HG03097 (cell line): ENCODE measurements at regions not wholly inside any gene's neighbourhood (a gene's known extent, or its start where the extent isn't known, plus 50 kb on each side); places are given as distances from the start of the nearest gene placed in this dataset.

Experiments
- ATAC-seq: cut with Tn5 transposase; IDR thresholded peaks from one replicate; pipeline ENCODE4 v1.9.1; 2021; ENCODE audit not compliant: unreplicated experiment, low FRiP score

DNA sequence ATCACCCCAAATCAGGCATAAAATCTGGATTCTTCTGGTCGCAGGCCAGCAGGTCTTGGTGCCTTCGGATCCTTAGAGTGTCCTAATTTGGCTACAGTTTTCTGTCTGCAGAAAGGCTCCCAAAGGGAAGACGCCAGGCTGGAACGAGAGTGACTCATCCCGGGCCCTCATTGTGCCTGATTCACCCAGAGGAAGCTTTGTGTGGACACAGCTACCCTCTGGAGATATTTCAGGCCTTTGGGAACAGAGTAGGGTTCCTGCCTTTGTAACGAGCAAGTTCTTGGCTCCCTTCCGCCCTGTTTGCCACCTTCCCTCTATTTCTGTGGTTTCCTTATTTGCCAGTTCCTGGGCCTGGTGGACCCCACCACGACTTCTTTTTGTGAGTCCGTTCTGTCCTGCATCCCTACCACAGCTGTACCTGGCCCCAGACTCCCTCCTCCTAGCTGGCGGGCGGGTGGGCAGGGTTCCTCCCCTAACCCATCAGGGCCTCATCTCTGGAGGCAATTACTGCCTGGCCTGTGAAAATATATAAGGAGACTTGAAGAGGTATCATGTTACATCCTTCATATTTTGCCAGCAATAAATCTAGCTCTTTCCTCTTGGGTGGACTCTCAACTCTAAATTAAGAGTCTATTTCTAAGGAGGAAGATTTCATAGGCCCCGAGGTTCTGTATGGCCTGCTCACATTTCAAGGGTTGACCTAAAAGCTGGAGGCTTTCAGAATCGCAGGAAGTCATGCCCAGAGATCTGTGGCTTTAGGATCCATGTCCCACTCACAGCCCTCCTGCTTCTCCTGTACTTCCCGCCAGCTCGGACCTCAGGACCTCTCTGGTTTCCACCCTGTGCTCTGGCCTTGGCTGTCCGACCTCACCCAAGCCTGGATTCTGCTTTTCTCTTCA lies 219.2 kb upstream of the ZNF32 start:
- no peak for ATAC-seq

DNA sequence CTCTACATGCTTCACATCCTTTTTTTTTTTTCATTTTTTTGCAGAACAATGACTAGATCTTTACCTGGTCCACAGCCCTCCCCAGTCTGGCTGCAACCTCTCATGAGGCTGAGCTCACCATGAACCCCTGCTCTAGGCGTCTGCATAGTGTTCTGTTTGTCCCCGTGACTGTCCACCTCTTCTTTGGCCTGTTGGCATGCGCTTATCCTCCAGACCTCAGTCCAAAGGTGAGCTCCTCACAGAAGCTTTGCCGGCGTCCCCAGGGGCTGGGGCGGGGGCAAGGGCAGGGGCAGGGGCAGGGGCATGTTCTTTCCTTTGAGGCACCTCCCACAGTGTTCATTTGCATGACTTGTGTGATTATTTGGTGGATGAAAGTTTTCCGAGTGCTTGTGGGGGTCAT lies 218.4 kb upstream of the ZNF32 start:
- ATAC-seq: no peak

DNA sequence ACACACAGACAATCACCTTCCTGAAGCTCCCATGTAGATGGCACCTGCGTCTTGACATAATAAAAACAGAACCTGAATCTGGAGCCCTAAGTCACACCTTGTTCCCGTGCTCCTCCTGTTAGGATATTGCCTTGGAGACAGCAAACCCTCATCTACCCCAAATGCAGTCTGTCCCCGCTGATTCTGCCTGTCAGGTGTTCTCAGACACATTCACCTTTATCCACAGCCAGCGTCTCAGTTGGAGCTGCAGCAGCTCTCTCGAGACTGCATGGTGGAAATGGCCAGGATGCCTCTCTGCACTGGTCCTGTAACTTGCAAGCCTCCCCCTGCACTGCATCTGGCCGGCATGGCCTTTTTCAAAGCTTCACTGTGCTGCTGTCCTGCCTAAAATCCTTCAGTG lies 218.0 kb upstream of the ZNF32 start:
- ATAC-seq: no peak

DNA sequence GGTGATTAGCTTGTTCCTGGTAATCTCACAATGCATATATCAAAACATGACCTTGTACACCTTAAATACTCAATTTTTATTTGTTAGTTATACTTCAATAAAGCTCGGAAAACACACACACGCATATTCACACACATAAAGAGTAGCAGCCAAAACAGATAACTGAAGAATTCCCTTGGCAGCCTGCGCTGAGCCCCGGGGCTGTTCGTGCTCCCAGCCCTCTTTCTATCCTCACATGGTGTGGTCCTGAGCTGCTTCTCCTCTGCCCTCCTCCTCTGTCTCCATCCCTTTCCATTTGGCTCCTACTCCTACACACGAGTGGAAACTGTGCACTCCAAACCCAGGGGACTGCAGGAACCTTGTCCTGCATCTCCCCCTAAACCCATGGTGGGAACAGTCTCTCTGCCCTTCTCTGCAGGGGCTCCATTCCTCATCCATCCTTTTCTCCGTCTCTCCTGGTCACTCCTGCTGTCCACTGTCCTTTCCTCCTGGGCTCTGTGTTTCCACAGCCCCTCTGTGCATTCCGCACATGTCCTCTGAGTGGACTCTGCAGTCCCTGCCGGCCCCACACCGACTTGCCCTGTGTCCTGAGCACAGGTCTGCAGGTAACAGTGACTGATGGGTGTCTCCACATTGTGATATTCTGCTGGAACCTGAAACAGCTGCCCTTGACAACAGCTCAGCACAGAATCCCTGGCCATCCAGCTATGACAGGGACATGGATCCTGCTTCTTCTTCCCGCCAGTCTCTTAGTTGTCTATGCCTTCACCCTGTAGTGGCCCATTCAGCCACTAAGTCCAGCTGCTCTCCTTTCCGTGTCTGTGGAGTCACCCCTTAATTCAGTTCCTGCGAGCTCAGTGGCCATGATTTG lies 216.8 kb upstream of the ZNF32 start:
- no peak for ATAC-seq

GRCh38 chr10:43864656-43865055 lies 216.0 kb upstream of the ZNF32 start:
- ATAC-seq: no peak

DNA sequence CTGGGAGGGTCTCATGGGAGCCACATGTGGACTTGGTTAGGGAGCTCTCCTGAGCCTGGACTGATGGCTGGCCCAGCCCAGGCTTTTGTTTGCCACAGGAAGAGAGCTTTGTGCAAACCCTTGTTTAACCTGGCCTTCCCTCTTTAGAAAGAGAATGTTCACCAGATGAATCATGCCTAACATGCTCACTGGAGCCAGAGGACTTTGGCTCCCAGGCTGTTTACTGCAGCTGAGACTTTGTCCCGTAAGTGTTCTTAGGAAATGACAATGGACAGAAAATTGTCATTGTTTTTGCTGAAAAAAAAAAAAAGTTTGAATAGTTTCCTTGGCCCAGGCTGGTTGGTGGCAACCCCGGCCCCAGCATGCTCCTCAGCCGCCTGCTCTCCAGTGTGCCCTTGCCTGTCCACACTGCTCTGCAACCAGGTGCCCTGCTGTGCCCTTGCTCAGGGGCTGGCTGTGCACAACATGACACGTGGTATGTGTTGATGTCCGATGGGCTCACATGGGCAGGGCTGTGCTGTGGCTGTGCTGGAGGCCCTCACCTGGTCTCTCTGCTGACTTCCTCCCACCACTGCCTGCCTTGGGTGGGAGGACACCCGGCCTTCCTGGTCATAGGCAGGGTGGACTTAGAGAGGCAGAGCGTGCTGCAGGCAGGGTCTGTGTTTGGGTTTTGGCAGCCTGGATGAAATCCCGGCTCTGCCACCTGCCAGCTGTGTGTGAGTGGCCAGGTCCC lies 215.3 kb upstream of the ZNF32 start:
- no peak for ATAC-seq

DNA sequence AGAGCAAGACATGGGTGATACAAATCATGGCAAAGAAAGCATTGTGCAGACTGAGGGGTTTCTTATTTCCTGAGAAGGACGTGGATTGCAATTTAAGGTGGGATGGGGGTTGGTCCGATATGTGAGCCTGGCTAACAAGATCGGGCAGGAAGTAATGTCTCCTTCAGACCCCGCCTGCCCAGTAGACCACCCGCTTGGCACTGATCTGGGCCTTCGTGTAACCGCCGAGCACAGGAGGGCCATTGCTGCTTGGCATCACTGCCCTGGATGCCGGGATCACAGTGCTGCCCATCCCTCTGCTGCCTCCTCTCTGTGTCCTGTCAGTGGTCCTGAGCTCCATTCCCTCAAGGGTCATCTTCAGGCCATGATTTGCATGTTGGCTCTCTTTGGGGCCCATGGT lies 214.6 kb upstream of the ZNF32 start:
- ATAC-seq: no peak

- no peak for ATAC-seq
These were observed 214.1 kb upstream of the ZNF32 start for GRCh38 chr10:43862756-43863155.

- no peak for ATAC-seq
These were observed 213.5 kb upstream of the ZNF32 start for GRCh38 chr10:43861966-43862751.

GRCh38 chr10:43859016-43859525 lies 210.4 kb upstream of the ZNF32 start:
- no peak for ATAC-seq

- no peak for ATAC-seq
These were observed 209.2 kb upstream of the ZNF32 start for GRCh38 chr10:43857931-43858315.

GRCh38 chr10:43857206-43857930 lies 208.7 kb upstream of the ZNF32 start:
- no peak for ATAC-seq

- ATAC-seq: no peak
These were observed 207.6 kb upstream of the ZNF32 start for GRCh38 chr10:43856299-43856698.

DNA sequence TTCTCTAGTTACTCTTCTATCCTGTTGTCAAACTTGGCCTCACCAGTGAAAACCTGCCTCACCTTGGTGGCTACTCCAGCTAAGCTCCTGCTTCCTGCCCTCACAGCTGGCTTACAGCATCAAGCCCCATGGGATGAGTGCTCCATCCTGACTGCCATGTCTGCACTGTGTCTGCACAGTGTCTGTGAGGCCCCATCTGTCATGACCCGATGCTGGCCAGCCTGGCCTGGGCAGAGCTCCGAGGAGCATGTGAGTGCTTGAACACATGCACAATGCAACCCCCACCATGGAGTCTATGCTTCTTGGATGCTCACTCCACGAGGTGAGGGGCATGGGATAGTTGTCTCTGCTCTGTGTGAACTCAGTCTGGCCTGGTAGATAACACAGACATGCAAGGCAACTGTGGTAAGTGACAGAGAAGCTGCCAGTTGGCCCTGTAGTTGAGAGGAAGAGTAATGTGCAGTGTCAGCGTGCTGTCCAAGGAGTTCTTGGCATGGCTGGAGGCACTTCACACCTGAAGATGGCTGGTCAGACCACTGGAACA lies 207.1 kb upstream of the ZNF32 start:
- ATAC-seq: no peak

- no peak for ATAC-seq
These were observed 205.3 kb upstream of the ZNF32 start for GRCh38 chr10:43854007-43854406.

- no peak for ATAC-seq
These were observed 204.7 kb upstream of the ZNF32 start for GRCh38 chr10:43853369-43853768.

GRCh38 chr10:43852644-43853214 lies 204.0 kb upstream of the ZNF32 start:
- no peak for ATAC-seq

GRCh38 chr10:43852149-43852548 lies 203.5 kb upstream of the ZNF32 start:
- ATAC-seq: no peak

- no peak for ATAC-seq
These were observed 202.3 kb upstream of the ZNF32 start for GRCh38 chr10:43851030-43851429.
